ENCODE measurements at regions not wholly inside any gene's neighbourhood (a gene's known extent, or its start where the extent isn't known, plus 50 kb on each side); places are given as distances from the start of the nearest gene placed in this dataset.

GRCh38 chr20:48371211-48371610, 456.6 kb downstream of the PREX1 start:
- no peak for TF ChIP-seq CTCF (conservative IDR thresholded peaks at IDR 0.05)
- no peak for TF ChIP-seq ZFX (IDR thresholded peaks at IDR 0.05)

All from C4-2B (cell line).